HAP-1 (cell line): ENCODE measurements at regions not wholly inside any gene's neighbourhood (a gene's known extent, or its start where the extent isn't known, plus 50 kb on each side); places are given as distances from the start of the nearest gene placed in this dataset.

Experiments
- DNase-seq, 2 experiments: peaks; one replicate each; pipeline ENCODE4 v3.0.0-alpha.2; 2016 to 2020; ENCODE audit warnings: low spot score in 2 of 2
- H3K27me3 ChIP-seq: fragments of 250-450 bp; sonication (Bioruptor Pico); 2 replicates; pipeline ENCODE4 v1.5.1; 2020; ENCODE audit warnings: low read depth, mild to moderate bottlenecking, moderate library complexity
- H3K36me3 ChIP-seq: fragments of 250-450 bp; sonication (Bioruptor Pico); replicated peaks from 2 replicates; pipeline ENCODE4 v1.5.1; 2020; ENCODE audit warnings: mild to moderate bottlenecking
- H3K4me1 ChIP-seq: fragments of 250-450 bp; sonication (Bioruptor Pico); 2 replicates; pipeline ENCODE4 v1.5.1; 2020; ENCODE audit warnings: mild to moderate bottlenecking
- H3K4me3 ChIP-seq: fragments of 250-450 bp; sonication (Bioruptor Pico); 2 replicates; pipeline ENCODE4 v1.5.1; 2020; ENCODE audit warnings: mild to moderate bottlenecking, moderate library complexity
- H3K9me3 ChIP-seq: fragments of 250-450 bp; sonication (Bioruptor Pico); 2 replicates; pipeline ENCODE4 v1.5.1; 2020; ENCODE audit warnings: mild to moderate bottlenecking, moderate library complexity
- in situ Hi-C: fragments of 300-500 bp; cut with MboI; formaldehyde crosslinking; loops from 3 replicates; pipeline ENCODE4 v1.14.3; 2020; ENCODE audit warnings: low sequenced_read_pairs, inconsistent platforms, mixed read lengths

DNA sequence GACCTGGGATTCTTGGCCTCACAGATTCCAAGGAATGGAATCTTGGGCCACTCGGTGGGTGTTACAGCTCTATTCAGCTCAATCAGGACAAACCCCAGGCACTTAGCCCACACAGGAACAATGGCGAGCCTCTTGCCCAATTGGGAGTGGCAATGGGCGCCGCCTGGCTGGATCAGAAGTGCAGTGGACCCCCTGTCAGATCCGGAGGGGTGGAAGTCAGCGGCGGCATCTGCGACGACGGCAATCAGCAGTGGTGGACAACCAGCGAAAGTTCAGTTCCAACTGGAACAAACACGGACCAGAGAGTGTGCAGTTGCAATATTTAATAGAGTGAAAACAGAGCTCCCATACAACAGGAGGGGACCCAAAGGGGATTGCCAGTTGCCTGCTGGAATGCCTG is 378.3 kb downstream of the CDH9 start:
- H3K9me3 ChIP-seq, result no peaks in the 10 kb centered on the region
- no peak overlapping the region for H3K4me3 ChIP-seq
- DNase-seq, result no peak
- H3K27me3 ChIP-seq, result no peaks in the 10 kb centered on the region
- in situ Hi-C loops, result no loop called here
- H3K36me3 ChIP-seq, result no peaks in the 10 kb centered on the region
- peaks cover 4% of the 10 kb centered on the region for H3K4me1 ChIP-seq

DNA sequence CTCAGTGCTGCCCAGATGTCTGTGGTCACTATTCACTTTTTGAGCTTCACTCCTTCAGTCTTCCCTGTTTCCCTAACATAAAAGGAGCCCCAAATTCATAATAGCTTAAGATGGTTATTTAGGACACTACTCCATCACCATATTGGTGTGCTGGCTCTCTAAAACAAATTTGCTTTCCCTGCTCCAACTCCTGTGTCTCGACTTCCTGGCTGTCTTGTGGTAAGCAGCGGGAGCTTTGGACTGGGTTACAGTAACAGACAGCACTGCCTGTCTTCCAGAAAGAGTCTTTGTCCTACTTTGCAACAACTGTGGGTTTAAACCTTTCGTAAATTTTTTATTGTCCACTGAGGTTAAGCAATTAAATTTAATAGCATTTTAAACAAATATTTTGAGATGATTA is 389.4 kb downstream of the CDH9 start:
- Histone ChIP-seq H3K27me3 (no peaks in the 10 kb centered on the region), H3K36me3 (no peaks in the 10 kb centered on the region), H3K4me1 (no peaks in the 10 kb centered on the region), H3K4me3 (no peak overlapping the region), H3K9me3 (no peaks in the 10 kb centered on the region)
- in situ Hi-C loops, result no loop called here
- DNase-seq, result no peak

DNA sequence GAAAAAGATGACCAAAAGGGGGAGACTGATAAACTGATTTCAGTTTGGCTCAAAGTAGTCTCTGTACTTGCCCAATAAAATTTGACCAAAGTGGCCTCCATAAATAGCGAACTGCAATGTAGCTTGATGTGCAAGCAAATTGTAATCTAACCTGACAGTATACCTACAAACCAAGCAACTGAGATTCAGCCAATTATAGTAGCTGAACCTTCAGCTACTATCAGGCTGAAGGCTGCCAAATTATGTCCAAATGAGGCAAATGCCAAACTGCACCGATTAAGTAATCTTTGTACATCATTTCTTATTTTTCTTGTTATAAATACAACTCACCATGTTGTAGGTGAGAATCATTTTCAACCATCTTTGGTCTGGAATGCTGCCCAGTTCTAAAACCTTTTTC is 390.6 kb downstream of the CDH9 start:
- Histone ChIP-seq H3K4me3 (no peak overlapping the region), H3K4me1 (no peaks in the 10 kb centered on the region), H3K36me3 (no peaks in the 10 kb centered on the region), H3K27me3 (no peaks in the 10 kb centered on the region), H3K9me3 (no peaks in the 10 kb centered on the region)
- no peak for DNase-seq
- in situ Hi-C loops, result no loop called here

DNA sequence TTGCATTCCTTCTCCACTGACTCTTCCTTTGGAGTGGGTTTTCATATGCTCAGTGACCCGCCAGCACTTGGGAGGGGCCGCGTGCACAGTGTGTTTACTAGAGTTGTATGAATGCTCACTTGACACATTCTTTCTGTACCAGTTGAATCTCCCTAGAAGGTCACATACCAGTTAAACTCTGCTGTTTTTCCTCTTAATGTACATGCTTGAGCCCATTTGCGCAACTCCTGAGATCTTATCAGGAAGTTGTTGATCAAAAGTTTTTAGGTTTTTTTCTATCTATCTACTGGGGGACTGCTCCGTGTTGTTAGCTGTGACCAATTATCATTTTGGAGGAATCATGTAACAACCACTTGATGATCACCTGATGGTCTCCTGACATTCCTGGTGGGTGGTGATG is 392.7 kb downstream of the CDH9 start:
- no peaks in the 10 kb centered on the region for H3K9me3 ChIP-seq
- in situ Hi-C loops, result no loop called here
- no peak overlapping the region for H3K4me3 ChIP-seq
- H3K4me1 ChIP-seq, result no peaks in the 10 kb centered on the region
- no peaks in the 10 kb centered on the region for H3K36me3 ChIP-seq
- H3K27me3 ChIP-seq, result no peaks in the 10 kb centered on the region
- DNase-seq, result no peak

DNA sequence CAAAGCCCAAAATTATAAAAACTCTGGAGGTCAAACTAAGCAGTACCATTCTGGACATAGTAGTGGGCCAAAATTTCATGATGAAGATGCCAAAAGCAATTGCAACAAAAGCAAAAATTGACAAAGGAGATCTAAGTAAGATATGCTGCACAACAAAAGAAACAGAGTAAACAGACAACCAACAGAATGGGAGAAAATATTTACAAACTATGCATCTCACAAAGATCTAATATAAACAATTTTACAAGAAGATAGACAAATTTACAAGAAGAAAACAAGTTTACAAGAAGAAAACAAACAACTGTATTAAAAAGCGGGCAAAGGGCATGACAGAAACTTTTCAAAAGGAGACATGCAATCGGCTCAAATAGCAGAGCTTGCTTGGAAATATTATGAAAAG is 396.9 kb downstream of the CDH9 start:
- in situ Hi-C loops, result no loop called here

DNA sequence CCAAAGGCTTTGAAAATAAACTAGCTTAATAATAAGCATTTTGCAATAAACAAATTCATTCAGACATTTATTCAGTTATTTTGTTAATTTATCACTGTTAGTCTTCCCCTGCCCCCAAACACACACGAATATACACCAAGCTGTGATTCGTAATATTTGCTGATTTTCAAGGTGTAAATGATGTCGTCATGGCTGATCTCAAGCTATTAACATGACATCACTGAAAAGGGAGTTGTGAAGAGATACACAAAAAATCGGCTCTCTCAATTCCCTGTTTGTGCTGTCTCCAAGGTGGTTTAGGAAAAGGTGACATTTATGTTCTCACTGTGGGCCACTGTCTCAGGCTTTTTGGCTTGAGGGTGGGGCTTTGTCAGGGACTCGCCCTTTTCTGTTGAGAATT is 413.3 kb downstream of the CDH9 start:
- Histone ChIP-seq H3K4me1 (no peaks in the 10 kb centered on the region), H3K9me3 (no peaks in the 10 kb centered on the region), H3K4me3 (no peak overlapping the region), H3K27me3 (no peaks in the 10 kb centered on the region), H3K36me3 (no peaks in the 10 kb centered on the region)
- no peak for DNase-seq
- in situ Hi-C loops, result no loop called here

More for the DNA sequence above, 396.9 kb downstream of the CDH9 start:
- Histone ChIP-seq H3K36me3 (no peaks in the 10 kb centered on the region), H3K4me3 (no peak overlapping the region), H3K9me3 (no peaks in the 10 kb centered on the region), H3K4me1 (no peaks in the 10 kb centered on the region), H3K27me3 (no peaks in the 10 kb centered on the region)
- DNase-seq, result no peak

DNA sequence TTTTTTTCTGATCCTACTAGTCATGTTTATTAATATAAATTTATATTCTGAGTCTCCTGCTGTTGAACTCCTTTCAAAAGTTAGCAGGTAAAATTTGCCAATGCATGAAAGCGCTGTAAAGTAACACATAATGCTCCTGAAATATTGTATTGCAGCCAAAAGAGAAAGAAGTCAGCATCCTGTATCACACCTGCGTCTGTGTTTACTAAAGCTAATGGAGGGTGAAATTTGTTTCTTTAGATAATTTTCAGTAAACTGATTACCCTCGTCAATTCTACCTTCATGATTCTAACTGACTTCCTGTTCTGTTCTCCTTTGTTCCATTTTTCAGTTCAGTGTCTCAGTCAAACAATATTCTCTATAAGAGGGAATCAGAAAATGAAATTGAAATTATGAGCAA is 415.4 kb downstream of the CDH9 start:
- in situ Hi-C loops, result no loop called here
- Histone ChIP-seq H3K36me3 (no peaks in the 10 kb centered on the region), H3K9me3 (no peaks in the 10 kb centered on the region), H3K4me3 (no peak overlapping the region), H3K4me1 (no peaks in the 10 kb centered on the region), H3K27me3 (no peaks in the 10 kb centered on the region)
- no peak for DNase-seq

DNA sequence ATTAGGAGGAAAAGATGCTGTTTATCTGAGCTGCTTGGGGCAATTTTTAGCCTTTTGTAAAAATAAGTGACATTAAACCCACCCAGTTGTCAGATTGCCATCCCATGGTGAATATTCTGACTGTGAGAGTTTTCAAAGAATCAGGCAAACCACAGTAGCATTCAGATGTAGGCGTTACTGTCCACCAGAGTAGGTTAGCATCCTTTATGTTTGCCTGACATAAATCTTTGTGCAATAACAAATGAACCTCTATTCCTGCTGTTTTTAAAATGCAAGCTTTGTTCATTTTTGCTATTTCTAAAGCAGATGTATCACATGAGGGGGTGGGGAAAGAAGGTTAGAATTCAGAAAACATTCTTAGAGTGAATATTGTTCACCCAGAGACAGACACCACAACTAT is 427.8 kb downstream of the CDH9 start:
- no peaks in the 10 kb centered on the region for H3K9me3 ChIP-seq
- no peak for DNase-seq
- no peaks in the 10 kb centered on the region for H3K27me3 ChIP-seq
- H3K4me3 ChIP-seq, result no peak overlapping the region
- in situ Hi-C loops, result no loop called here
- H3K36me3 ChIP-seq, result no peaks in the 10 kb centered on the region
- H3K4me1 ChIP-seq, result no peaks in the 10 kb centered on the region

DNA sequence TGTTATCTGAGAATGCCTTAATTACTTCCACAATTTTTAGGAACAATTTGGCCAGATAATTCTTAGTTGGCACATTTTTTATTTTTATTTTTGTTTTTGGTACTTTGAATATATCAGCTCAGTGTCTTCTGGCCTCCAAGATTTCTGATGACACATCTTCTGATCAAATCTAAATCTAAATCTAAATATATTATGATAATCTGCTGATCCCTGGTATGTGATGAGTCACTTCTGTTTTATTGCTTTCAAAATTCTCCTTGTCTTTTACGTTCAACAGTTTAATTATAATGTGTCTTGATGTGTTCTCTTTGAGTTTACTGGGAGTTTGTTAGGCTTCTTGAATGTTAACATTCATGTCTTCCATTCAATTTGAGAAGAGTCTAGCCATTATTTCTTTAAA is 436.8 kb downstream of the CDH9 start:
- Histone ChIP-seq H3K4me3 (no peak overlapping the region), H3K27me3 (no peaks in the 10 kb centered on the region), H3K9me3 (no peaks in the 10 kb centered on the region), H3K36me3 (no peaks in the 10 kb centered on the region), H3K4me1 (no peaks in the 10 kb centered on the region)
- in situ Hi-C loops, result no loop called here
- no peak for DNase-seq

DNA sequence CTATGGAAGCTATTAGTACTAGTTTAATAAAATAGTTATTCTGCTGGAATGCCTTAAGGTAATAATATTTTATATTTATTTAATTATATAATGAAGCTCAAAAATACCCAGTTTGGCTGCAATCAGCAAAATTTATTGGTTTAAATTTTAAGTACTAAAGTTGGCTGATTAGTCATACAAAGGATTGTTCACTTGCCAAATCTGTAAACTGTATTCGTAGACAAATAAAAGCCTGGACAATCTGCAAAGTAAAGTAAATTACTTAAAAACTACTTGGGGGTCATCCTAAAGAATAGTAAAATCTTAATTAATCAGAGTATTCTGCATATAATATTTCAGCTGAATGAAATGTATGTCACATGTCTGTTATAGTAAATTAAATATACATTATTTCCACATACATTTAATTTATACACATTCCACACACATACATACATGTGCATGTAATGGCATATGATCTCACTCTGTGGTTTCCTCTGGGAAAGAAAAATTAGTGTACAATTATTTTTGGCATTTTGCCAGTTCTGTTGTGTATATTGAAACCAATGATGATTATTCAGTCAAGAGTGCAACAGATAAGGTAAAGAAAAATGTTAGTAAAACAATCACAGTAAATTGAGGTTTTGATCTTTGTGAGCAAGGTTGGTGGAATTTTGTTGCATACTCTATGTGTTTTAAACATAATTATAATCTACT is 455.9 kb downstream of the CDH9 start:
- Histone ChIP-seq H3K27me3 (no peaks in the 10 kb centered on the region), H3K4me1 (no peaks in the 10 kb centered on the region), H3K36me3 (no peaks in the 10 kb centered on the region), H3K4me3 (no peak overlapping the region), H3K9me3 (no peaks in the 10 kb centered on the region)
- in situ Hi-C loops, result no loop called here
- no peak for DNase-seq

DNA sequence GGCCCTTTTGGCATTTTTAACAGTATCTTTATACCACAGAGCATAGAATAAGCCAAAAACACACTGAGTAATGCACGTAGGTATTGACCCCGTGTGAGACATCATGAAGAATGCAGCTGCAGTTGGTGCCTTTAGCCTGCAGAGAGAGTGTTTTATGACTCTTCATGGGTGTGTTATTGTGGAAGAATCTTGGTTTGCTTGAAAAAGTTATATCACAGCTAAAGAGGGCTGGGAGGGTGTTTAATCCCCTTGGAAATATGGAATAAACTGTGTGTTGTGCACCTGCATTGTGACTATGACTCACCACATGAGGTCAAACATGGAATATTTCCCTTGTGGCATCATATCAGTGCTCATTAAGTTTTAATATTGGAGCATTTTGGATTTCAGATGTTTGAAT is 458.7 kb downstream of the CDH9 start:
- no peaks in the 10 kb centered on the region for H3K27me3 ChIP-seq
- no peaks in the 10 kb centered on the region for H3K36me3 ChIP-seq
- in situ Hi-C loops, result no loop called here
- DNase-seq, result no peak
- no peaks in the 10 kb centered on the region for H3K4me1 ChIP-seq
- no peak overlapping the region for H3K4me3 ChIP-seq
- no peaks in the 10 kb centered on the region for H3K9me3 ChIP-seq

DNA sequence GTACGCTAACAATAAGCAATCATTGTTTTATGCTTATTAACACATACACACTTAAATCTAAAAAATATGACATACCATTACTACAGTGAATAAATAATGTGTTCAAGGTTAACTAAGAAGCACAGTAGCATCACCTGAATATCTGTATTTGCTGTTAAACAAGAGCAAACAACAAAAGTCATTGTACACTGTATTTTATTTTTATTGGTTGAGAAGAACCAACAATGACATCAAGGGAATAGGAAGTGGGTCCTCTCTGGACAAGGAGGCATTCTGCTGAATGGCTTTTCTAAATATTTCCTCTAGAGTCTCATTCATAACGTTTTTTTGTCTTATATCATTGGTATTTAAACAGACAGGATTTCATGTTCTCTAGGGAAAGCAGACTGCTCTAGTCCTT is 460.4 kb downstream of the CDH9 start:
- Histone ChIP-seq H3K9me3 (no peaks in the 10 kb centered on the region), H3K4me3 (no peak overlapping the region), H3K4me1 (no peaks in the 10 kb centered on the region), H3K36me3 (no peaks in the 10 kb centered on the region), H3K27me3 (no peaks in the 10 kb centered on the region)
- DNase-seq, result no peak
- in situ Hi-C loops, result no loop called here

DNA sequence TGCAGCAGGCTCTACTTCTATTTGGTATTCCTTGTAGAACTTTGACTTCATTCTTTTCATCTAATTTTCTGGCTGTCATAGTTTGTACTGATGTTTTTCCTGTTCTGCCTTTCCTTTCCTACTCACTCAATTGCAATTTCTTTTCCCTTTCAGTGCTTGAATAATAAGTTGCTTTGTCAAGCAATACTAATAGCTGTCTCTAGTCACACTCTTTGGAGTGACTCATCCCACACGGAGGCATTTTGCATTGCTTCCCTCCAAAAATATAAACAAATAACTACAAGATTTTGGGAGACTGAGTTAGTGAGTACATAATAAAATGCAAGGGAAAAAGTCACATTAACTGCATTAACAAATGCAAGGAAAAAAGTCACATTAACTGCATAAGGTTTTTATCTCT is 465.9 kb downstream of the CDH9 start:
- no peaks in the 10 kb centered on the region for H3K27me3 ChIP-seq
- DNase-seq, result no peak
- H3K4me3 ChIP-seq, result no peak overlapping the region
- in situ Hi-C loops, result no loop called here
- no peaks in the 10 kb centered on the region for H3K9me3 ChIP-seq
- no peaks in the 10 kb centered on the region for H3K36me3 ChIP-seq
- no peaks in the 10 kb centered on the region for H3K4me1 ChIP-seq

DNA sequence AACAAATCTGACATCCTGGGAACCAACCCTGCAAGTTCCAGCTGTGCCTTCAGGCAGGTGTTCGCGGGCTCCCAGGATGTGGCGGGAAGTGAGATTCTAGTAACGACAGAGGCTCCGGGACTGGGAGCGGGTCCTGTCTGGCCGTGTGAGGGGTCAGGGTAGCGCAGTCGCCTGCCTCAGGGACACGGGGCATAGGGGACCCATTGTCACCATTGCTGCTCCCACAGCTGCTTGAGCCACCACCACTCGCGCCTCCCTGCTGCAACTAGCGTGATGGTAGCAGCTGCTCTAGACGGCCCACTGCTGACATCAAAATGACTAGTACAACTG is 468.5 kb downstream of the CDH9 start:
- no peak for DNase-seq
- no peaks in the 10 kb centered on the region for H3K36me3 ChIP-seq
- H3K4me3 ChIP-seq, result no peak overlapping the region
- in situ Hi-C loops, result no loop called here
- no peaks in the 10 kb centered on the region for H3K4me1 ChIP-seq
- H3K9me3 ChIP-seq, result no peaks in the 10 kb centered on the region
- H3K27me3 ChIP-seq, result no peaks in the 10 kb centered on the region

DNA sequence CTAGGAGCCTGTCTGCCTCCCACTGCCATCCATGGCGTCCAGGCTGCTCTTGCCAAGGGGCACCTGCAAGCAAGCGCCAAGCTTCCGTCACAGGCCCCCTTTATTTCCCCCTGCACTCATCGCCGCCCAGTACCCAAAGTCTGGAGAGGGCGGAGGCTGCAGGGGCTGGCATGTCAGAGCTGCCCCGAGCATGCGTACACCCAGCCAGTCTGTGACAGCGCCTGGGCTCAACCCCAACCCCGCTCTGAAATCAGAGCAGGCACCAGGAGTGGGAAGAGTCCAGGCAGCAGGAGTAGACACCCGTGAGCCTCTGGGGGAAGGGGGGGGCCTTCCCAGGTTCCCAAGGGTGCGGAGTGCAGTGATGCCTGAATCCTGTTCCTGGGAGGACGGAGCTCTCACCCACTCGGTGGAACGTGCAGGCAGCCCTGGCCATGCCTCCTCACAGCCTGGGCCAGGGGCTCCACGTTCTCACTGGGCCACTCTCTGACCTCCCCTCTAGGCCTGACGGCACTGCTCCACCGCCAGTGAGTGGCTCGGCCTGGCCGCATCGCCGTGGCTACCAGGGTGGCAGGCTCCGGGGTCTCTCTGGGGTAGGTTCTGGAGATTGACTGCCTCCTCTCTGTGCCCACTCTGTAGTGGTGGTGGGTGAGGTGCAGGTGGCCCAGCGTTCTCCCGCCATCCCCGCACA is 469.0 kb downstream of the CDH9 start:
- Histone ChIP-seq H3K9me3 (no peaks in the 10 kb centered on the region), H3K36me3 (no peaks in the 10 kb centered on the region), H3K4me1 (no peaks in the 10 kb centered on the region), H3K27me3 (no peaks in the 10 kb centered on the region), H3K4me3 (no peak overlapping the region)
- in situ Hi-C loops, result no loop called here
- DNase-seq, result no peak
